B cell (primary cell): ENCODE measurements at regions not wholly inside any gene's neighbourhood (a gene's known extent, or its start where the extent isn't known, plus 50 kb on each side); places are given as distances from the start of the nearest gene placed in this dataset.

Experiments
- EZH2 ChIP-seq: IDR thresholded peaks from 2 replicates; pipeline ENCODE4 v1.6.1; 2012; ENCODE audit warnings: borderline replicate concordance, low read depth, mild to moderate bottlenecking, moderate library complexity, low read length; ENCODE audit not compliant: insufficient read depth, poor library complexity, severe bottlenecking
- TF ChIP-seq, protein P1 (sequence below): fragments of 200-600 bp; IDR thresholded peaks from one replicate; pipeline ENCODE4 v1.8.0; 2022; ENCODE audit warnings: antibody characterized with exemption, mild to moderate bottlenecking

DNA sequence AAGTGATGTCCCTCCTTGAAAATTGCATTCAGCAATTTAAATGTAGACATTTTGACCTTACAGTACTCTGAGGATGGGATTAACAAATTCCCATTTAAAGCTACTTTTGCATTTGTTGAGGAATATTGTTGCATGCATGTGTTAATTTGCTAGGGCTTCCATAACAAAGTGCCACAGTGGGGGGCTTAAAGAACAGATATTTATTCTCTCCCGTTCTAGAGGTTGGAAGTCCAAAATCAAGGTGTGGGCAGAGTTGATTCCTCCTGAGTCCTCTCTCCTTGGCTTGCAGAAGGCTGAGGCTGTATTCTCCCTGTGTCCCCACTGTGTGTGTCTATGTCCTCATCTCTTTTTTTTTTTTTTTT lies 51.8 kb upstream of the CDK20 start:
- TF ChIP-seq, protein P1, sequence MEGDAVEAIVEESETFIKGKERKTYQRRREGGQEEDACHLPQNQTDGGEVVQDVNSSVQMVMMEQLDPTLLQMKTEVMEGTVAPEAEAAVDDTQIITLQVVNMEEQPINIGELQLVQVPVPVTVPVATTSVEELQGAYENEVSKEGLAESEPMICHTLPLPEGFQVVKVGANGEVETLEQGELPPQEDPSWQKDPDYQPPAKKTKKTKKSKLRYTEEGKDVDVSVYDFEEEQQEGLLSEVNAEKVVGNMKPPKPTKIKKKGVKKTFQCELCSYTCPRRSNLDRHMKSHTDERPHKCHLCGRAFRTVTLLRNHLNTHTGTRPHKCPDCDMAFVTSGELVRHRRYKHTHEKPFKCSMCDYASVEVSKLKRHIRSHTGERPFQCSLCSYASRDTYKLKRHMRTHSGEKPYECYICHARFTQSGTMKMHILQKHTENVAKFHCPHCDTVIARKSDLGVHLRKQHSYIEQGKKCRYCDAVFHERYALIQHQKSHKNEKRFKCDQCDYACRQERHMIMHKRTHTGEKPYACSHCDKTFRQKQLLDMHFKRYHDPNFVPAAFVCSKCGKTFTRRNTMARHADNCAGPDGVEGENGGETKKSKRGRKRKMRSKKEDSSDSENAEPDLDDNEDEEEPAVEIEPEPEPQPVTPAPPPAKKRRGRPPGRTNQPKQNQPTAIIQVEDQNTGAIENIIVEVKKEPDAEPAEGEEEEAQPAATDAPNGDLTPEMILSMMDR = no peak
- no peak for TF ChIP-seq EZH2
